ENCODE measurements at regions not wholly inside any gene's neighbourhood (a gene's known extent, or its start where the extent isn't known, plus 50 kb on each side); places are given as distances from the start of the nearest gene placed in this dataset.

DNA sequence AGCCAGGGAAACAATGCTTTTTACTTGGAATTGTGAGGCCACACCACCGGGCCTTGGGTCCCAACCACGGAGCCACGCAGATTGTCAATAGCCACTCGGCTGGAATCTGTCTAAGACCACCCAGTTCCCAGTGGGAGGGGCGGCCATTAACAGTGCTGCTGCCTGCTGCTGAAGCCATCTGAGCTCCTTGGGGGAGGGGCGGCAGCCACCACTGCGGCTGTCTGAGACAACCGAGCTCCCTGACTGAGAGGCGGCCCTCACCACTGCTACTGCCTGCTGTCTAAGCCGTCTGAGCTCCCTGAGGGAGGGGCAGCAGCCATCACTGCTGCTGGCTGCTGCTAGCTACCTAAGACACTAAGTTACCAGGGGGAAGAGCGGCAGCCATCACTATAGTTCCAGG is 64.3 kb downstream of the DMRTA2 start:
- H3K36me3 Mint-ChIP-seq, result no peaks in the 10 kb centered on the region
- H3K27ac Mint-ChIP-seq, result no peak overlapping the region
- no peak for ATAC-seq
- H3K4me1 Mint-ChIP-seq, result no peaks in the 10 kb centered on the region
- H3K9me3 Mint-ChIP-seq, result peaks cover 5% of the 10 kb centered on the region
- peaks cover 80% of the 10 kb centered on the region for H3K27me3 Mint-ChIP-seq
- H3K4me3 Mint-ChIP-seq, result no peak overlapping the region

DNA sequence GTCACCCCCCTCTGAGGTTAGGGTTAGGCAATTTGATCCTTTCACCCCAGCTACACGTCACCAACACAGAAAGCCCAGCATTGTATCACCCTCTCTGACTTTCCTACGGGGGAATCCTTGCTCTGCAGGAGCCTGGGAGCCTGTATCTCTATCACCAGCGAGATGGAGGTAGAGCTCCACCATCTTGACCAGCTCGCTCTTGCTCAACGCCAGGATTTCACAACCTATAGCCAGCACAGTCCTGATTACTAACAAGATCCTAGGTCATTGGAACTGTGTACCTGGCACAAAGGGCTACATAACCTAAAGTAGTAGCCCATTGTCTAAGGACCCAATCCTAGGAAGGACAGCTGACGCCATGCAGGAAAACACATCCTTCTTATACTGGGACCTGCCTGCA is 66.1 kb downstream of the DMRTA2 start:
- peaks cover 3% of the 10 kb centered on the region for H3K9me3 Mint-ChIP-seq
- no peak overlapping the region for H3K27ac Mint-ChIP-seq
- H3K27me3 Mint-ChIP-seq, result peaks cover 77% of the 10 kb centered on the region
- H3K4me3 Mint-ChIP-seq, result no peak overlapping the region
- no peaks in the 10 kb centered on the region for H3K4me1 Mint-ChIP-seq
- no peak for ATAC-seq
- H3K36me3 Mint-ChIP-seq, result no peaks in the 10 kb centered on the region

DNA sequence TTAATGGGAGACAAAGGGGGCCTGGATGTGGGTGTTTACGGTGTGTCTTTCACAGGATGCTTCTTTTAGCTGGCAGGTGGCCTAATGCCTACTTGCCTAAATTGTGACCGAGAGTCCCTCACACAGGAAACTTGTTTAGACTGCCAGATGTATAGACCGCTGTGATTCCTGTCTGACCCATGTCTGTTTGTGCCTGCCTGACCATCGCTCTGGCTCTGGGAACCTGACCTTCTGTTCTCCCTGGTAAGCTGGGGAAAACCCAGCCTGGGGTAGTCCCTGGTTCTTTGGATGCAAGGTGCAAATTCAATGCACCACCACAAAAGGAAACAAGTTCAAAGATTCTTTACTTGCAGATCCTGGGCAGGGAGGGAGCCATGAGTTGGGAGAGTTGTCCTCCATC is 68.4 kb downstream of the DMRTA2 start:
- Mint-ChIP-seq H3K9me3 (no peaks in the 10 kb centered on the region), H3K27ac (no peak overlapping the region), H3K27me3 (peaks cover 74% of the 10 kb centered on the region), H3K4me1 (no peaks in the 10 kb centered on the region), H3K36me3 (no peaks in the 10 kb centered on the region), H3K4me3 (no peak overlapping the region)
- no peak for ATAC-seq

DNA sequence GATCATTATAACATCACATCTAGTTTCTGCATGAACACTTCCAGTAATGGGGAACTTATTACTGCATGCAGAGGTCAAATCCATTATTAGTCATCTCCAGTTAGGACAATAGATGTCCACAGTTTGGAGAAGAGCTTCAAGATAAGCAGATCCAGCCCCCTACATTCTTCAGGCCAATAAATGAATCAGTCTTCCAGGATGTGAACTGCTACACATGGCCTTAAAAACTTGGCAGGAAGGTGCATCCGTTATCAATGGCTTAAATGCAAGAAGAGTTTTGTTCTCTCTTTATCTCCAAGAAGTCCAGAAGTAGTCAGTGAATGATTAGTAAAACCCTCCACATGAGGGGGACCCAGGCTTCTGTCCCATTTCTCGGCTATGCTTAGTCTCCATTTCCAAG is 70.8 kb downstream of the DMRTA2 start:
- no peaks in the 10 kb centered on the region for H3K4me1 Mint-ChIP-seq
- peaks cover 72% of the 10 kb centered on the region for H3K27me3 Mint-ChIP-seq
- ATAC-seq, result no peak
- no peak overlapping the region for H3K4me3 Mint-ChIP-seq
- no peak overlapping the region for H3K27ac Mint-ChIP-seq
- H3K9me3 Mint-ChIP-seq, result no peaks in the 10 kb centered on the region
- no peaks in the 10 kb centered on the region for H3K36me3 Mint-ChIP-seq

DNA sequence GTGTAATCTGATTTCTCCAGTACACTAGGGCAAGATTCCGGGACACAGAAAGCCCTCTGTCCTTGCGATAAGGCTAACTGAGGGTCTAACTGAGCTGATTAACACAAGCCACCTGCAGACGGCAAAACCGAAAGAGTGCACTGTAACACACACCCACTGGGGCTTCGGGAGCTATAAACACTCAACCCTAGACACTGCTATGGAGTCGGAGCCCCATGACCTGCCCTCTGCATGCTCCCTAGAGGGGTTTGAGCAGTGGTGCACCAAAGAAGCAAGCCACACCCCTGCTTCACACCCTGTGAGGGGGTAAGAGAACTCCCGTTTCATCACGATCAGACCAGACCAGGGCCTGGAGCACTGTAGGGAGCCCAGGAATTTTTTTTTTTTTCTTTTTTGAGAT is 72.4 kb downstream of the DMRTA2 start:
- Mint-ChIP-seq H3K4me1 (no peaks in the 10 kb centered on the region), H3K4me3 (no peak overlapping the region), H3K9me3 (no peaks in the 10 kb centered on the region), H3K36me3 (no peaks in the 10 kb centered on the region), H3K27me3 (peaks cover 57% of the 10 kb centered on the region), H3K27ac (no peak overlapping the region)
- no peak for ATAC-seq

DNA sequence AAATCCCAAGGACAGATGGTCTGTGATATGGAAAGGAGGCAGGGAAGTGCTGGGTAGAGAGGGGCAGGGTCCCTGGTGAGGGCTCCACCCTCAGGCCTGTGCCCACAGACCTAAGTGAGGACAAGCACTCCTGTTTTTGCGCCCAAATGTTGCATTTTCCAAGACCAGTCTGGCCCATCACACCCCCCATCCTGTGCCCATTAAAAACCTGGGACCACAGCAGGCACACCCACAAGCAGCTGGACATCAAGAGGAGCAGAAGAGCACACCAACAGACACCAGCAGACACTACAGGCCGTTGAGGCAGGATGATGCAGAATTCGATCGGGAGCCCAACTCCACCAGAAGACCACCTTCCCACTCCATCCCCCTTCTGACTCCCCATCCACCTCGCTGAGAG is 72.8 kb downstream of the DMRTA2 start:
- H3K27ac Mint-ChIP-seq, result no peak overlapping the region
- no peak overlapping the region for H3K4me3 Mint-ChIP-seq
- no peaks in the 10 kb centered on the region for H3K4me1 Mint-ChIP-seq
- no peaks in the 10 kb centered on the region for H3K9me3 Mint-ChIP-seq
- H3K27me3 Mint-ChIP-seq, result peaks cover 55% of the 10 kb centered on the region
- ATAC-seq, result no peak
- H3K36me3 Mint-ChIP-seq, result no peaks in the 10 kb centered on the region

DNA sequence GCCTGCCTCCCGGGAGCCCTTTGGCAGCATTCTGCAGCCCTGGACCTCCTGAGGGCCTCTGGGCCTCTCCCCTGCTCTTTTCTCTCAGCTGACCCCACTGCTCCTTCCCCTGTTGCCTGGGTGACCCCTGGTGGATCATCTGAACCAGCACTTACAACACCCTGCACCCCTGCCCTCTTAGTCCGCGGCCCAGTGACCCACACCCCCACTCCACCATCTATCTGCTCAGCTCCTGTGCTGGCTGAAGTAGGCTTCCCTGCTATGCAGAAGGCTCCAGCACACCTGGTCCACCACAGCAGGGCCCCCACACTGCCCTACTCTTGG is 74.0 kb downstream of the DMRTA2 start:
- Mint-ChIP-seq H3K27ac (no peak overlapping the region), H3K27me3 (peaks cover 55% of the 10 kb centered on the region), H3K36me3 (no peaks in the 10 kb centered on the region), H3K4me3 (no peak overlapping the region), H3K9me3 (peaks cover 4% of the 10 kb centered on the region), H3K4me1 (no peaks in the 10 kb centered on the region)
- ATAC-seq, result no peak

DNA sequence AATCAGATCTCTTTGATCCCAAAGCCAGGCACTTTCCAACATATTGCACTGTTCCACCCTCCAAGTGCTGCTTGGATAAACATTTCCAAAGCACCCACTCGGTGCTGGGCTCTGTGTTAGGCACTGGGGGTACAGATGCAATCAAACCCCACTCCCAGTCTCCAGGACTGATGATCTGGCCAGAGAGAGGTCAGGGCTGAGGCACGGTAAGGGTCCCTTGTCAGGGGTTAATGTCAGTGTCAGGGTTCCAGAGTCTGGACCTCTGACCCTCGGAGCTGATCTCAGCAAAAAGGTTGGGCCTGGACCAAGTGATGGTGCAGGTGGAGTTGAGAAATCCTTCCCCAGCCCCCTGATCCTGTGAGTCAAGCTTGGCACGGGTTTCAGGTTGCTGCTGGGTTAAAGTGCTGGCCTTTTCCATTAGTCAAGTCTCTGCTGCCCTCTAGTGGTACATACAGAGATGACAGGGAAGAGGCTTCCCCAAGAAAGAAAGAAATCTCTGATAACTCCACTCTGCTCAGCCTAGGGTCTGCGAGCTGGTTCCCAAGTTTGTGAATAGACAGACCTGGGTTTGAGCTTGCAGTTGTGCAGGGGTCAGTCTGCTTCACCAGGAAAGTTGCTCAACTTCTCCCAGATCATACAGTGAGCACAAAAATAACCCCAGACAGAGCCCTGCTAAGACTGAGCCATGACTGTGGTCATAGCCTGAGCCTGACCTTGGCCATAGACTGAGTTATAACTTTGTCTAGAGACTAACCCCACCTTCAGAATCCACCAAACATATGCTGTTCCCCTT is 74.6 kb downstream of the DMRTA2 start:
- no peak overlapping the region for H3K27ac Mint-ChIP-seq
- peaks cover 53% of the 10 kb centered on the region for H3K27me3 Mint-ChIP-seq
- H3K9me3 Mint-ChIP-seq, result peaks cover 4% of the 10 kb centered on the region
- no peak for ATAC-seq
- H3K36me3 Mint-ChIP-seq, result no peaks in the 10 kb centered on the region
- no peaks in the 10 kb centered on the region for H3K4me1 Mint-ChIP-seq
- no peak overlapping the region for H3K4me3 Mint-ChIP-seq

DNA sequence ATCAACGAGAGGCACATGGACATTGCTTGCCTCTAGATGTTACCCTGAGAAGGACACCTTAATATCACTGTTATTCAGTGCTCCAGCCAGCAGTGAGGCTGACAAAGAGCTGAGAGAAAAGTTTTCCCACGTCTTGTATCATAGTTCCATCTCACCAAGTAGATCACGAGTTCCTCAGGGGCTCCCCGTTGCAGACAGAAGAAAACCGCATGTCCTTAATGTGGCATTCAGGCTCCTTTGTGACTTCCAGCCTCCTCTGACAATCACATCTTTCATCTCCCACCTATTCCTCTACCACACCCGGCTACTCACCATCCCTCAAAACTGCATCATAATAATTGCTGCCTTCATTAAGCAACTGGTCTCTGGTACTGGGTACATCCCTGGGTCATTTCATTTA is 75.3 kb downstream of the DMRTA2 start:
- H3K4me1 Mint-ChIP-seq, result no peaks in the 10 kb centered on the region
- peaks cover 60% of the 10 kb centered on the region for H3K27me3 Mint-ChIP-seq
- H3K36me3 Mint-ChIP-seq, result no peaks in the 10 kb centered on the region
- no peak overlapping the region for H3K27ac Mint-ChIP-seq
- no peak overlapping the region for H3K4me3 Mint-ChIP-seq
- no peak for ATAC-seq
- peaks cover 4% of the 10 kb centered on the region for H3K9me3 Mint-ChIP-seq

DNA sequence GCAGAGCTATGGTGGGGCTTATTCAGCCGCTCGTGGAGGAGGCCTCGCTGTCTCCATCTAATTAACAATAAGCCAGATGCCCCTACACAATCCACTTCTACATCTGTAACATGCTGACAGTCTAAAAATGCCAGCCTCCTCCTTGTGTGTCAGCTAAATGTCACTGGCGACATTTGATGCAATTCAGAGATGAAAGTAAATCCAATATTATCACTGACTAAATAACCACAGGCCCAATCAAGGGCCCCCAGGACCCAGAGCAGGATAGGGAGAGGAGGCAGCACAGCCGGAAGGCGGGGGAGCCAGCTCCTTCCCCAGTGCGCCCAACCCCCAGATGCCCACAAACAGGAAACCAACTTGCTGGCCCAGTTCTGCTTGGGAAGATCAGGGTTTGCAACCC is 76.6 kb downstream of the DMRTA2 start:
- H3K27me3 Mint-ChIP-seq, result peaks cover 65% of the 10 kb centered on the region
- no peak overlapping the region for H3K27ac Mint-ChIP-seq
- no peak overlapping the region for H3K4me3 Mint-ChIP-seq
- no peaks in the 10 kb centered on the region for H3K4me1 Mint-ChIP-seq
- no peak for ATAC-seq
- H3K36me3 Mint-ChIP-seq, result no peaks in the 10 kb centered on the region
- H3K9me3 Mint-ChIP-seq, result peaks cover 4% of the 10 kb centered on the region

DNA sequence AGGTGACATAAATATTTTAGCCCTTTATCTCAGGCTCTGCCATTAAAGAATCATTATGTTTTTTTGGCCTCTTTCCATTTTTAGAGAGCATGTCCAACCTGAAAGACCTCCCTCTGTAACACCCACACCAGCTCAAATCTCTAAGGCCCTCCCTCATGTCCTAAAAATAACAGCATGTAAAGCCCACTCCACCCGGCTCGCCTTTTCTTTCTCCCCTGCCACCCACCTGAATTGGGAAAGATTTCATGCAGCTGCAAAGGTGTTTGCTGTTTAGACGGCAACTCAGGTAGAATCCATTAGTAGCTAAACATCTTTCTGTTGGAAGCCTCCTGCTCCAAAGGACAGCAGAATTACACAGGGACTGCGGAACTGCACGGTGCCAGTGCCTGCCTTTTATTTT is 79.9 kb downstream of the DMRTA2 start:
- H3K36me3 Mint-ChIP-seq, result no peaks in the 10 kb centered on the region
- no peak for ATAC-seq
- no peaks in the 10 kb centered on the region for H3K4me1 Mint-ChIP-seq
- H3K27me3 Mint-ChIP-seq, result peaks cover 42% of the 10 kb centered on the region
- peaks cover 4% of the 10 kb centered on the region for H3K9me3 Mint-ChIP-seq
- H3K27ac Mint-ChIP-seq, result no peak overlapping the region
- H3K4me3 Mint-ChIP-seq, result no peak overlapping the region

DNA sequence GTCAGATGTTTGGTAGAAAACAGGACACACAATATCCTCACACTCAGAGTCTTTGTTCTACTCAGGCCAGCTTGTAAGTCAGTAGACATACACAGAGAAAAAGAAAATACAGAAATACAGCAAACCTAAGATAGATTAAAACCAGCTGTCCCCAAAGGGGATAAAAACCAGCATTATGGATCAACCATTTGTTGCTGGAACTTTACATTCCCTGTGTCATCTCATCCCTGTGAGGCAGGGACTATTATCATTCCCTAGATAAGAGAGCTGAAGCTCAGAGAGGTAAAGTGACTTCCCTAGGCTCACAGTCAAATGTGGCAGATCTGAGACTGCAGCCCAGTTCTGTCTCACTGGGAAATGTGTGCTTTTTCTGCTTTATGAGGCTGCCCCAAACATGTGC is 80.7 kb downstream of the DMRTA2 start:
- H3K27ac Mint-ChIP-seq, result no peak overlapping the region
- H3K9me3 Mint-ChIP-seq, result peaks cover 4% of the 10 kb centered on the region
- H3K27me3 Mint-ChIP-seq, result peaks cover 41% of the 10 kb centered on the region
- H3K36me3 Mint-ChIP-seq, result no peaks in the 10 kb centered on the region
- no peak overlapping the region for H3K4me3 Mint-ChIP-seq
- no peak for ATAC-seq
- H3K4me1 Mint-ChIP-seq, result no peaks in the 10 kb centered on the region

DNA sequence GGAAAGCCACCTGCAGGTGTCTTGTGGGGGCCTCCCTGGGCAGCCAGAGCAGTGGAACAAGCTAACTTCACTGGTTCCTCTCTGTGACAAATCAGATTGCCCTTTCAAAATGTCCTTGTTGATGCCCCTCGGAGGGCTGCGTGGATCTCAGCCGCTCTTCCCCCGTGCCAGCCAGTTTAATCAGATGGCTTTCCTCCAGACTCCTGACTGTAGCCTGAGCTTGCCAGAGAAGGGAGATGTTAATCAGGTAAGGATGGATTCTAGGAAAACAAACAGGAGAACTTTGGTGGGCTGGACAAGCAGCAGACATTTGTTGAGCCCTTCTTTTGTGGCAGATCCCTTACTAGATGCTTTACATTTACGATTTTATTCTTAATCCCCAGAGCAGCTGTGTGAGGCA is 88.2 kb downstream of the DMRTA2 start:
- Mint-ChIP-seq H3K4me3 (no peak overlapping the region), H3K4me1 (no peaks in the 10 kb centered on the region)
- no peak for ATAC-seq

DNA sequence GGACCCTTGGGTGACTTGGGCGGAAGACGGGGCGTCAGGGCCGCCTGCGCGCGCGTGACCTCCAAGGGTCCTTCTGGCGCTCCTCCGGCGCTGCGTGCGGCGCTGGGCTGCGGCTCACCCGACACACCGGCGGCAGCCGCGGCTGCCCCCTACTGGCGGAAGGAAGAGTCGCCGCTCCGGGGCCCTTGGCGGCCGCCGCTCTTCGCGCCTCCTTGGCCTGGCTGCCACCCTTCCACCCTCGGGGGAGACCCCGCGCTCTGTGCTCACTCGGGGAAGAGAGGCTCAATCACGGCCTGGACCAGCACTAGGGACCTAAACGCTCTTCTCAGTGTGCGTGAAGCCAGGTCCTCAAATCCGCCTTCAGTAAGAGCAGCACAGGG is 89.7 kb downstream of the DMRTA2 start:
- no peaks in the 10 kb centered on the region for H3K36me3 Mint-ChIP-seq
- ATAC-seq, result peak; percentile 45
- no peak overlapping the region for H3K27ac Mint-ChIP-seq
- no peaks in the 10 kb centered on the region for H3K4me1 Mint-ChIP-seq
- no peaks in the 10 kb centered on the region for H3K9me3 Mint-ChIP-seq
- H3K27me3 Mint-ChIP-seq, result peaks cover 74% of the 10 kb centered on the region
- H3K4me3 Mint-ChIP-seq, result peak overlapping the region; percentile 46

More for the DNA sequence above, 88.2 kb downstream of the DMRTA2 start:
- no peaks in the 10 kb centered on the region for H3K9me3 Mint-ChIP-seq
- H3K27ac Mint-ChIP-seq, result no peak overlapping the region
- no peaks in the 10 kb centered on the region for H3K36me3 Mint-ChIP-seq
- H3K27me3 Mint-ChIP-seq, result peaks cover 64% of the 10 kb centered on the region

DNA sequence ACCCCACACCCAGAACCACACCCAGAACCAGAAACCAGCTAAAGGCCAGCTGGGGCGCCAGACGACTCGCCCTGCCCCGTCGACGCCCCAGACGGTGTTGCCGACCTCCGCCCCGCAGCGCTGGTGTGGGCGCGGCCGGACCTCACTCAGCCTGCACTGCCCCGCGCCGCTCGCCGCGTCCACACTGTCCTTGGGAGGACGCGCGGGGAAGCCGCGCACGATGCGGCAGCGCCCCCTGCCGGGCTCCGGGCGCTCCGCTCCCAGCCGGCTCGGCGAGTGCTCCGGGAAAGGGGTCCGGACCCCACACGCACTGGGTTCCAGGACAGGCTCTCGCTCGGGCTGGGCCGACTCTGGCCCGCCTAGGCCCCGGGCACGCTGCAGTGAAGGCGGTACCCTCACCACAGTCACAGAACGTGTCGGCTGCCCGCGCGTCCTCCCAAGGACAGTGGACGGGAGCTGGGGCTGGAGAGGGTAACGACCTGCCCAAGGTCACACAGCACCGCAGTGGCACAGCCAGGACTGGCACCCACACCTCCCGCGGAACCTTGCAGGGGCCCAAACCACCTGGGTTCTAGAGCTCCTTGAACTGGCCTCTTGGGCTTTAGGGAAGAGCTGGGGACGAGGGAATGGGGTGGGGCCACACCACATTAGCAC is 90.2 kb downstream of the DMRTA2 start:
- Mint-ChIP-seq H3K4me3 (peak overlapping the region; percentile 39), H3K27me3 (peaks cover 69% of the 10 kb centered on the region), H3K36me3 (no peaks in the 10 kb centered on the region), H3K27ac (no peak overlapping the region), H3K4me1 (no peaks in the 10 kb centered on the region), H3K9me3 (no peaks in the 10 kb centered on the region)
- peak; percentile 58 for ATAC-seq

DNA sequence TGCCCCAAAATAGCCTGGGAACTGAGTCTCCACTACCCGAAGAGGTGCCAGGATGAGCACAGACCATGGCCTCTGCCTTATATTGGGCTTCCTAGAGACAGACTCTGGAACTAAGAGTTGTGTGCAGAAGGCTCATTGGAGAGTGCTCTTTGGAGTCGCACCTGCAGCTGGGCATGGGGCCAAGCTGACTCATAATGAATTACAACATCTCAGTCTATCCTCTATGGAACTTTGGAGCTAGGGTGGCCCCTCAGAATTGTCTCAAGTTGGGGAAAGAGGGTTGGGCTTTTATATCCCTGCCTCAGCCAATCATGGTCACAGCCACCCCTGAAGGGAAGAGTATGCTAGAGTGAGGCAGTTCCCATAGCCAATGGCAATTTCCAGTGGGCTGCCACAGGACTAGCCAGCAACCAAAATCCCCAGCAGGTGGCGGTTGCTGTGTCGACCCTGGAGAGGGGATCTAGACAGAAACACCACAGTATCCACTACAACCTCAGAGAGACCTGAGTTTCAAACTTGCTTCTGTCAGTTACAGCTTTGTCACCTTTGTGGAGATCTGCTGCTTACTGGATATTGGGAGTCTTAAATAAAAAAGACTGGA is 93.8 kb downstream of the DMRTA2 start:
- H3K27ac Mint-ChIP-seq, result no peak overlapping the region
- H3K27me3 Mint-ChIP-seq, result peaks cover 49% of the 10 kb centered on the region
- no peaks in the 10 kb centered on the region for H3K9me3 Mint-ChIP-seq
- no peaks in the 10 kb centered on the region for H3K4me1 Mint-ChIP-seq
- H3K36me3 Mint-ChIP-seq, result no peaks in the 10 kb centered on the region
- H3K4me3 Mint-ChIP-seq, result no peak overlapping the region
- ATAC-seq, result peak; percentile 14
